Uterus (tissue), 2 donors: ENCODE measurements at regions not wholly inside any gene's neighbourhood (a gene's known extent, or its start where the extent isn't known, plus 50 kb on each side); places are given as distances from the start of the nearest gene placed in this dataset.

ENCODE experiments used
- CTCF ChIP-seq, 4 experiments: fragments of 200-600 bp in 2 of 4; fragments of 450-650 bp in 2 of 4; sonication (generic) in 2 of 4; IDR thresholded peaks; one replicate each; pipeline ENCODE4 v1.5.1; 2016 to 2019; ENCODE audit warnings: antibody characterized with exemption in 4 of 4, mild to moderate bottlenecking in 2 of 4, moderate library complexity in 1 of 4
- POLR2A ChIP-seq, 2 donors: fragments of 450-650 bp; IDR thresholded peaks; one replicate each; pipeline ENCODE4 v1.6.1; 2016; ENCODE audit warnings: antibody characterized with exemption in 2 of 2, mild to moderate bottlenecking in 1 of 2, moderate library complexity in 1 of 2

- TF ChIP-seq CTCF (IDR thresholded peaks at IDR 0.05) (no peak), POLR2A (IDR thresholded peaks at IDR 0.05) (no peak)
Measured at GRCh38 chr5:6937677-6938076, 224.4 kb downstream of the TENT4A start.
